HCT116 (cell line): ENCODE measurements at regions not wholly inside any gene's neighbourhood (a gene's known extent, or its start where the extent isn't known, plus 50 kb on each side); places are given as distances from the start of the nearest gene placed in this dataset.

Source experiments
- ATAC-seq: fragments of 200-7000 bp; cut with Tn5 transposase; 2 replicates; pipeline ENCODE4 v1.9.1; 2020; ENCODE audit warnings: mild to moderate bottlenecking, moderate library complexity
- BruUV-seq: library from RNA; stranded (reverse); fragments of 400-500 nt; replicated peaks from 2 replicates; lab custom pipeline; 2021; lab: Mats Ljungman, UMichigan
- CTCF ChIA-PET: fragments of 300-600 bp; sonication (Branson Sonifier 250); formaldehyde crosslinking; loops from one replicate; lab custom pipeline; 2021; ENCODE audit warnings: antibody characterized with exemption; lab: Charles Lee
- POLR2A ChIA-PET: fragments of 300-600, 350-600 bp; sonication (Branson Sonifier 250); formaldehyde crosslinking; loops from one replicate; lab custom pipeline; 2021; ENCODE audit warnings: antibody characterized with exemption; lab: Charles Lee
- RAD21 ChIA-PET, 2 experiments: fragments of 300-600 bp; sonication (Branson Sonifier 250); formaldehyde crosslinking; loops; one replicate each; lab custom pipeline; 2023; ENCODE audit warnings: low total read pairs in 2 of 2; ENCODE audit not compliant: uncharacterized antibody in 2 of 2, unreplicated experiment in 2 of 2, low non-redundant PET in 1 of 2; lab: Charles Lee
- DNase-seq: peaks from one replicate; pipeline ENCODE4 v3.0.0-alpha.2; 2010; ENCODE audit warnings: low read depth, low spot score
- H2AFZ ChIP-seq: fragments of 200-600 bp; shearing (Covaris generic), sonication (generic); 2 replicates; pipeline ENCODE4 v1.6.1; 2017; ENCODE audit warnings: low read depth, mixed run types, mixed read lengths, antibody characterized with exemption, low read length; ENCODE audit not compliant: poor library complexity, severe bottlenecking
- H3K27ac ChIP-seq: 2 replicates; pipeline ENCODE4 v1.5.1; 2012; ENCODE audit warnings: low read depth, low read length
- H3K27me3 ChIP-seq: fragments of 200-600 bp; sonication (generic); 2 replicates; pipeline ENCODE4 v1.6.1; 2016; ENCODE audit warnings: mixed run types, low read length, mixed read lengths; ENCODE audit not compliant: insufficient read depth
- H3K36me3 ChIP-seq, 2 experiments: fragments of 200-500 bp in 1 of 2; fragments of 200-600 bp in 1 of 2; sonication (Bioruptor generic) in 1 of 2; sonication (generic) in 1 of 2; 2 replicates each; pipeline versions ENCODE4 v1.5.1 to v1.6.1; 2014 to 2016; ENCODE audit warnings: low read length in 2 of 2, inconsistent platforms in 1 of 2, mixed read lengths in 1 of 2, mixed run types in 1 of 2; ENCODE audit not compliant: insufficient read depth in 2 of 2, control insufficient read depth in 1 of 2
- H3K4me1 ChIP-seq, 2 experiments: fragments of 200-600 bp in 1 of 2; sonication (generic) in 1 of 2; 2 replicates each; pipeline versions ENCODE4 v1.5.1 to v1.6.1; 2012 to 2017; ENCODE audit warnings: low read length in 2 of 2, inconsistent platforms in 1 of 2, mild to moderate bottlenecking in 1 of 2, mixed read lengths in 1 of 2, mixed run types in 1 of 2, moderate library complexity in 1 of 2; ENCODE audit not compliant: insufficient read depth in 2 of 2, control insufficient read depth in 1 of 2
- H3K4me2 ChIP-seq: fragments of 200-600 bp; sonication (generic); 2 replicates; pipeline ENCODE4 v1.6.1; 2017; ENCODE audit warnings: mixed run types, low read length, mixed read lengths
- H3K4me3 ChIP-seq, 2 experiments: fragments of 200-600 bp in 1 of 2; sonication (generic) in 1 of 2; replicated peaks in 1 of 2; 2 replicates each; pipeline ENCODE4 v1.5.1; 2011 to 2016; ENCODE audit warnings: low read length in 2 of 2, control low read depth in 1 of 2, low read depth in 1 of 2, mild to moderate bottlenecking in 1 of 2, mixed read lengths in 1 of 2, mixed run types in 1 of 2
- H3K79me2 ChIP-seq: fragments of 200-600 bp; sonication (generic); 2 replicates; pipeline ENCODE4 v1.6.1; 2017; ENCODE audit warnings: mild to moderate bottlenecking, mixed run types, low read length, moderate library complexity, mixed read lengths; ENCODE audit not compliant: insufficient read depth
- H3K9ac ChIP-seq: fragments of 200-600 bp; sonication (generic); 2 replicates; pipeline ENCODE4 v1.6.1; 2016; ENCODE audit warnings: low read length, mixed read lengths
- H3K9me2 ChIP-seq: fragments of 200-600 bp; sonication (generic), shearing (Covaris generic); 2 replicates; pipeline ENCODE4 v1.6.1; 2017; ENCODE audit warnings: mixed run types, mild to moderate bottlenecking, moderate library complexity; ENCODE audit not compliant: insufficient read depth
- H3K9me3 ChIP-seq, 2 experiments: fragments of 200-500 bp in 1 of 2; fragments of 200-600 bp in 1 of 2; sonication (Bioruptor generic) in 1 of 2; sonication (generic) in 1 of 2; 2 replicates each; pipeline ENCODE4 v1.6.1; 2014 to 2017; ENCODE audit warnings: low read length in 2 of 2, mixed read lengths in 2 of 2, inconsistent platforms in 1 of 2, low read depth in 1 of 2, mild to moderate bottlenecking in 1 of 2, mixed run types in 1 of 2, moderate library complexity in 1 of 2; ENCODE audit not compliant: control insufficient read depth in 1 of 2, insufficient read depth in 1 of 2
- H4K20me1 ChIP-seq: fragments of 200-600 bp; sonication (generic), shearing (Covaris generic); 2 replicates; pipeline ENCODE4 v1.6.1; 2017; ENCODE audit warnings: mixed run types, mild to moderate bottlenecking, moderate library complexity; ENCODE audit not compliant: insufficient read depth
- CBX3 ChIP-seq: IDR thresholded peaks from 2 replicates; pipeline ENCODE4 v1.6.1; 2012; ENCODE audit warnings: low read depth
- EGR1 ChIP-seq: IDR thresholded peaks from 2 replicates; pipeline ENCODE4 v1.6.1; 2012; ENCODE audit warnings: low read depth
- ELF1 ChIP-seq: IDR thresholded peaks from 2 replicates; pipeline ENCODE4 v1.6.1; 2012; ENCODE audit warnings: low read depth, borderline replicate concordance
- EZH2 ChIP-seq: fragments of 200-600 bp; sonication (generic); IDR thresholded peaks from 2 replicates; pipeline ENCODE4 v1.6.1; 2017; ENCODE audit warnings: antibody characterized with exemption, mixed run types
- FOSL1 ChIP-seq: IDR thresholded peaks from 2 replicates; pipeline ENCODE4 v1.6.1; 2012; ENCODE audit warnings: low read depth
- JUND ChIP-seq: IDR thresholded peaks from 2 replicates; pipeline ENCODE4 v1.6.1; 2012
- SP1 ChIP-seq: IDR thresholded peaks from 2 replicates; pipeline ENCODE4 v1.6.1; 2012; ENCODE audit warnings: low read depth
- SRF ChIP-seq: IDR thresholded peaks from 2 replicates; pipeline ENCODE4 v1.6.1; 2012; ENCODE audit warnings: low read depth
- TCF7L2 ChIP-seq: IDR thresholded peaks from 2 replicates; pipeline ENCODE4 v1.7.0; 2011; ENCODE audit warnings: borderline replicate concordance, inconsistent platforms; ENCODE audit not compliant: insufficient read depth, insufficient read length; ENCODE audit errors: extremely low read depth
- YY1 ChIP-seq: IDR thresholded peaks from 2 replicates; pipeline ENCODE4 v1.6.1; 2011; ENCODE audit warnings: low read length, low read depth, moderate library complexity, mild to moderate bottlenecking; ENCODE audit not compliant: insufficient replicate concordance; ENCODE audit errors: extremely low read depth
- ZNF274 ChIP-seq: fragments of 200-500 bp; sonication (Bioruptor generic); IDR thresholded peaks from 2 replicates; pipeline ENCODE4 v1.6.1; 2014; ENCODE audit warnings: mild to moderate bottlenecking, low read depth, low read length, inconsistent platforms
- intact Hi-C: fragments of 100-400 bp; cut with micrococcal nuclease; formaldehyde crosslinking; loops from 2 replicates; pipeline ENCODE4 v1.10.0; 2022
- TF ChIP-seq, protein P1 (sequence below): IDR thresholded peaks from 2 replicates; pipeline ENCODE4 v1.6.1; 2012
- TF ChIP-seq, protein P2 (sequence below): IDR thresholded peaks from 2 replicates; pipeline ENCODE4 v1.6.1; 2012
- TF ChIP-seq, protein P3 (sequence below), 3 experiments: fragments of 200-600 bp in 1 of 3; sonication (generic) in 1 of 3; IDR thresholded peaks in 2 of 3; conservative IDR thresholded peaks in 1 of 3; 2 replicates each; pipeline ENCODE4 v1.5.1; 2012 to 2017; ENCODE audit warnings: low read depth in 2 of 3, low read length in 2 of 3, antibody characterized with exemption in 1 of 3, borderline replicate concordance in 1 of 3, control low read depth in 1 of 3, mild to moderate bottlenecking in 1 of 3, mixed read lengths in 1 of 3, mixed run types in 1 of 3, moderate library complexity in 1 of 3; ENCODE audit not compliant: insufficient read depth in 1 of 3

- H4K20me1 ChIP-seq: no peaks in the 10 kb centered on the region; the same call in 1 of the 2 replicates
- H3K9me3 ChIP-seq: peaks cover 9 to 32% of the 10 kb centered on the region in 2 experiments; a peak in 2 of 4 replicates
- no peaks in the 10 kb centered on the region for H3K27me3 ChIP-seq
- H3K4me2 ChIP-seq: no peak overlapping the region
- intact Hi-C loops: no loop called here
- CTCF ChIA-PET: no interaction called here
- H3K27ac ChIP-seq: no peak overlapping the region
- TF ChIP-seq CBX3 (no peak), SRF (no peak), ZNF274 (no peak), YY1 (no peak), EZH2 (no peak), JUND (no peak), FOSL1 (no peak), TCF7L2 (no peak), ELF1 (no peak), SP1 (no peak), EGR1 (no peak)
- TF ChIP-seq, protein P1, sequence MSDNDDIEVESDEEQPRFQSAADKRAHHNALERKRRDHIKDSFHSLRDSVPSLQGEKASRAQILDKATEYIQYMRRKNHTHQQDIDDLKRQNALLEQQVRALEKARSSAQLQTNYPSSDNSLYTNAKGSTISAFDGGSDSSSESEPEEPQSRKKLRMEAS: no peak
- TF ChIP-seq, protein P2, sequence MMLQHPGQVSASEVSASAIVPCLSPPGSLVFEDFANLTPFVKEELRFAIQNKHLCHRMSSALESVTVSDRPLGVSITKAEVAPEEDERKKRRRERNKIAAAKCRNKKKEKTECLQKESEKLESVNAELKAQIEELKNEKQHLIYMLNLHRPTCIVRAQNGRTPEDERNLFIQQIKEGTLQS: no peak
- TF ChIP-seq, protein P3, sequence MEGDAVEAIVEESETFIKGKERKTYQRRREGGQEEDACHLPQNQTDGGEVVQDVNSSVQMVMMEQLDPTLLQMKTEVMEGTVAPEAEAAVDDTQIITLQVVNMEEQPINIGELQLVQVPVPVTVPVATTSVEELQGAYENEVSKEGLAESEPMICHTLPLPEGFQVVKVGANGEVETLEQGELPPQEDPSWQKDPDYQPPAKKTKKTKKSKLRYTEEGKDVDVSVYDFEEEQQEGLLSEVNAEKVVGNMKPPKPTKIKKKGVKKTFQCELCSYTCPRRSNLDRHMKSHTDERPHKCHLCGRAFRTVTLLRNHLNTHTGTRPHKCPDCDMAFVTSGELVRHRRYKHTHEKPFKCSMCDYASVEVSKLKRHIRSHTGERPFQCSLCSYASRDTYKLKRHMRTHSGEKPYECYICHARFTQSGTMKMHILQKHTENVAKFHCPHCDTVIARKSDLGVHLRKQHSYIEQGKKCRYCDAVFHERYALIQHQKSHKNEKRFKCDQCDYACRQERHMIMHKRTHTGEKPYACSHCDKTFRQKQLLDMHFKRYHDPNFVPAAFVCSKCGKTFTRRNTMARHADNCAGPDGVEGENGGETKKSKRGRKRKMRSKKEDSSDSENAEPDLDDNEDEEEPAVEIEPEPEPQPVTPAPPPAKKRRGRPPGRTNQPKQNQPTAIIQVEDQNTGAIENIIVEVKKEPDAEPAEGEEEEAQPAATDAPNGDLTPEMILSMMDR (IDR thresholded peaks at IDR 0.05 in 2 of 3, conservative IDR thresholded peaks at IDR 0.05 in 1 of 3; ENCODE audit: borderline replicate concordance in 1 of 3, insufficient read depth in 1 of 3, low read depth in 2 of 3, low read length in 2 of 3): no peak
- TF ChIP-seq, all 23 proteins: peak for 0
- POLR2A ChIA-PET: no interaction called here
- ATAC-seq: no peak
- Histone ChIP-seq H3K9me2 (no peaks in the 10 kb centered on the region), H3K4me1 (no peaks in the 10 kb centered on the region), H3K4me3 (no peak overlapping the region), H3K79me2 (no peaks in the 10 kb centered on the region), H3K9ac (no peak overlapping the region), H3K36me3 (no peaks in the 10 kb centered on the region), H2AFZ (no peak overlapping the region)
- RAD21 ChIA-PET: no interaction called here
- no TSS peak for BruUV-seq
- DNase-seq: no peak
Observed at GRCh38 chr16:59880611-59881010, 1146.5 kb upstream of the GOT2 start.
